Neural cell (in vitro differentiated cells): ENCODE measurements at regions not wholly inside any gene's neighbourhood (a gene's known extent, or its start where the extent isn't known, plus 50 kb on each side); places are given as distances from the start of the nearest gene placed in this dataset.

ENCODE experiments used
- H2AFZ ChIP-seq: fragments of 200-600, 300-800 bp; sonication (generic), shearing (Covaris generic); 2 replicates; pipeline ENCODE4 v1.6.0; 2014; ENCODE audit warnings: low read depth, mild to moderate bottlenecking, antibody characterized with exemption, low read length, moderate library complexity
- H3F3A ChIP-seq: fragments of 200-600 bp; shearing (Covaris generic); 2 replicates; pipeline ENCODE4 v1.6.1; 2016; ENCODE audit warnings: mild to moderate bottlenecking, moderate library complexity, mixed read lengths, antibody characterized with exemption, low read length; ENCODE audit not compliant: insufficient read depth, poor library complexity, severe bottlenecking
- H3K27ac ChIP-seq: fragments of 200-600, 300-800 bp; sonication (generic), shearing (Covaris generic); 2 replicates; pipeline ENCODE4 v1.5.1; 2014; ENCODE audit warnings: mild to moderate bottlenecking, low read length, moderate library complexity
- H3K27me3 ChIP-seq: fragments of 300-800, 200-600 bp; sonication (generic), shearing (Covaris generic); 2 replicates; pipeline ENCODE4 v1.6.0; 2014; ENCODE audit warnings: mild to moderate bottlenecking, low read depth, low read length, moderate library complexity; ENCODE audit not compliant: insufficient read depth
- H3K36me3 ChIP-seq: fragments of 300-800, 200-600 bp; sonication (generic), shearing (Covaris generic); 2 replicates; pipeline ENCODE4 v1.5.1; 2014; ENCODE audit warnings: mild to moderate bottlenecking, antibody characterized with exemption, low read length, moderate library complexity; ENCODE audit not compliant: insufficient read depth
- H3K4me2 ChIP-seq: fragments of 300-800, 200-600 bp; sonication (generic), shearing (Covaris generic); 2 replicates; pipeline ENCODE4 v1.6.0; 2014; ENCODE audit warnings: mild to moderate bottlenecking, low read length
- H3K4me3 ChIP-seq: fragments of 300-800, 200-600 bp; sonication (generic), shearing (Covaris generic); 2 replicates; pipeline ENCODE4 v1.5.1; 2014; ENCODE audit warnings: mild to moderate bottlenecking, low read length, moderate library complexity
- H3K79me2 ChIP-seq: fragments of 200-600 bp; shearing (Covaris generic); replicated peaks from 2 replicates; pipeline ENCODE4 v1.6.0; 2014; ENCODE audit warnings: mild to moderate bottlenecking, low read length, moderate library complexity; ENCODE audit not compliant: insufficient read depth
- H3K9ac ChIP-seq: fragments of 300-800, 200-600 bp; sonication (generic), shearing (Covaris generic); 2 replicates; pipeline ENCODE4 v1.6.1; 2016; ENCODE audit warnings: mild to moderate bottlenecking, low read length, mixed read lengths
- H3K9me2 ChIP-seq: fragments of 200-600 bp; shearing (Covaris generic); 2 replicates; pipeline ENCODE4 v1.6.1; 2016; ENCODE audit warnings: mild to moderate bottlenecking, low read length, mixed read lengths; ENCODE audit not compliant: insufficient read depth
- H3K9me3 ChIP-seq: fragments of 200-600, 300-800 bp; sonication (generic), shearing (Covaris generic); 2 replicates; pipeline ENCODE4 v1.6.1; 2016; ENCODE audit warnings: mild to moderate bottlenecking, mixed run types, low read length, moderate library complexity, mixed read lengths
- H4K20me1 ChIP-seq: fragments of 200-600 bp; shearing (Covaris generic); 2 replicates; pipeline ENCODE4 v1.6.1; 2016; ENCODE audit warnings: mild to moderate bottlenecking, mixed run types; ENCODE audit not compliant: insufficient read depth
- EP300 ChIP-seq: fragments of 450-650 bp; conservative IDR thresholded peaks from 2 replicates; pipeline ENCODE4 v1.6.1; 2014; ENCODE audit warnings: antibody characterized with exemption, mild to moderate bottlenecking, moderate library complexity; ENCODE audit not compliant: poor library complexity, severe bottlenecking
- EZH2 ChIP-seq: fragments of 200-600, 300-800 bp; shearing (Covaris generic), sonication (generic); IDR thresholded peaks from 2 replicates; pipeline ENCODE4 v1.6.1; 2014; ENCODE audit warnings: antibody characterized with exemption, low read length, borderline replicate concordance, mild to moderate bottlenecking; ENCODE audit not compliant: insufficient read depth, poor library complexity, severe bottlenecking
- MXI1 ChIP-seq: fragments of 450-650 bp; conservative IDR thresholded peaks from 2 replicates; pipeline ENCODE4 v1.6.1; 2014; ENCODE audit warnings: antibody characterized with exemption, mild to moderate bottlenecking; ENCODE audit not compliant: poor library complexity, severe bottlenecking
- POLR2AphosphoS5 ChIP-seq: IDR thresholded peaks from 2 replicates; pipeline ENCODE4 v1.6.1; 2012
- RAD21 ChIP-seq: fragments of 450-650 bp; conservative IDR thresholded peaks from 2 replicates; pipeline ENCODE4 v1.6.1; 2014; ENCODE audit warnings: antibody characterized with exemption, mild to moderate bottlenecking, moderate library complexity
- SMC3 ChIP-seq: fragments of 450-650 bp; conservative IDR thresholded peaks from 2 replicates; pipeline ENCODE4 v1.6.1; 2014; ENCODE audit warnings: antibody characterized with exemption, mild to moderate bottlenecking, moderate library complexity; ENCODE audit not compliant: poor library complexity
- TAF1 ChIP-seq: IDR thresholded peaks from 2 replicates; pipeline ENCODE4 v1.6.1; 2012; ENCODE audit warnings: low read depth
- TF ChIP-seq, protein P1 (sequence below): IDR thresholded peaks from 2 replicates; pipeline ENCODE4 v1.6.1; 2012; ENCODE audit warnings: borderline replicate concordance
- TF ChIP-seq, protein P2 (sequence below): fragments of 450-650 bp; IDR thresholded peaks from 2 replicates; pipeline ENCODE4 v1.5.1; 2014; ENCODE audit warnings: antibody characterized with exemption, mild to moderate bottlenecking, moderate library complexity; ENCODE audit not compliant: poor library complexity, severe bottlenecking

- Histone ChIP-seq H3K4me3 (no peak overlapping the region), H3K9me3 (no peaks in the 10 kb centered on the region), H3K36me3 (no peaks in the 10 kb centered on the region), H4K20me1 (no peaks in the 10 kb centered on the region), H3K4me2 (no peak overlapping the region), H3K79me2 (no peaks in the 10 kb centered on the region), H3K9ac (no peak overlapping the region), H3F3A (no peaks in the 10 kb centered on the region), H3K9me2 (no peaks in the 10 kb centered on the region), H2AFZ (no peak overlapping the region), H3K27me3 (no peaks in the 10 kb centered on the region), H3K27ac (no peak overlapping the region)
- TF ChIP-seq SMC3 = no peak
- TF ChIP-seq, protein P1, sequence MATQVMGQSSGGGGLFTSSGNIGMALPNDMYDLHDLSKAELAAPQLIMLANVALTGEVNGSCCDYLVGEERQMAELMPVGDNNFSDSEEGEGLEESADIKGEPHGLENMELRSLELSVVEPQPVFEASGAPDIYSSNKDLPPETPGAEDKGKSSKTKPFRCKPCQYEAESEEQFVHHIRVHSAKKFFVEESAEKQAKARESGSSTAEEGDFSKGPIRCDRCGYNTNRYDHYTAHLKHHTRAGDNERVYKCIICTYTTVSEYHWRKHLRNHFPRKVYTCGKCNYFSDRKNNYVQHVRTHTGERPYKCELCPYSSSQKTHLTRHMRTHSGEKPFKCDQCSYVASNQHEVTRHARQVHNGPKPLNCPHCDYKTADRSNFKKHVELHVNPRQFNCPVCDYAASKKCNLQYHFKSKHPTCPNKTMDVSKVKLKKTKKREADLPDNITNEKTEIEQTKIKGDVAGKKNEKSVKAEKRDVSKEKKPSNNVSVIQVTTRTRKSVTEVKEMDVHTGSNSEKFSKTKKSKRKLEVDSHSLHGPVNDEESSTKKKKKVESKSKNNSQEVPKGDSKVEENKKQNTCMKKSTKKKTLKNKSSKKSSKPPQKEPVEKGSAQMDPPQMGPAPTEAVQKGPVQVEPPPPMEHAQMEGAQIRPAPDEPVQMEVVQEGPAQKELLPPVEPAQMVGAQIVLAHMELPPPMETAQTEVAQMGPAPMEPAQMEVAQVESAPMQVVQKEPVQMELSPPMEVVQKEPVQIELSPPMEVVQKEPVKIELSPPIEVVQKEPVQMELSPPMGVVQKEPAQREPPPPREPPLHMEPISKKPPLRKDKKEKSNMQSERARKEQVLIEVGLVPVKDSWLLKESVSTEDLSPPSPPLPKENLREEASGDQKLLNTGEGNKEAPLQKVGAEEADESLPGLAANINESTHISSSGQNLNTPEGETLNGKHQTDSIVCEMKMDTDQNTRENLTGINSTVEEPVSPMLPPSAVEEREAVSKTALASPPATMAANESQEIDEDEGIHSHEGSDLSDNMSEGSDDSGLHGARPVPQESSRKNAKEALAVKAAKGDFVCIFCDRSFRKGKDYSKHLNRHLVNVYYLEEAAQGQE = no peak
- TF ChIP-seq MXI1 = no peak
- no peak for TF ChIP-seq POLR2AphosphoS5
- TF ChIP-seq RAD21 = no peak
- no peak for TF ChIP-seq TAF1
- TF ChIP-seq, protein P2, sequence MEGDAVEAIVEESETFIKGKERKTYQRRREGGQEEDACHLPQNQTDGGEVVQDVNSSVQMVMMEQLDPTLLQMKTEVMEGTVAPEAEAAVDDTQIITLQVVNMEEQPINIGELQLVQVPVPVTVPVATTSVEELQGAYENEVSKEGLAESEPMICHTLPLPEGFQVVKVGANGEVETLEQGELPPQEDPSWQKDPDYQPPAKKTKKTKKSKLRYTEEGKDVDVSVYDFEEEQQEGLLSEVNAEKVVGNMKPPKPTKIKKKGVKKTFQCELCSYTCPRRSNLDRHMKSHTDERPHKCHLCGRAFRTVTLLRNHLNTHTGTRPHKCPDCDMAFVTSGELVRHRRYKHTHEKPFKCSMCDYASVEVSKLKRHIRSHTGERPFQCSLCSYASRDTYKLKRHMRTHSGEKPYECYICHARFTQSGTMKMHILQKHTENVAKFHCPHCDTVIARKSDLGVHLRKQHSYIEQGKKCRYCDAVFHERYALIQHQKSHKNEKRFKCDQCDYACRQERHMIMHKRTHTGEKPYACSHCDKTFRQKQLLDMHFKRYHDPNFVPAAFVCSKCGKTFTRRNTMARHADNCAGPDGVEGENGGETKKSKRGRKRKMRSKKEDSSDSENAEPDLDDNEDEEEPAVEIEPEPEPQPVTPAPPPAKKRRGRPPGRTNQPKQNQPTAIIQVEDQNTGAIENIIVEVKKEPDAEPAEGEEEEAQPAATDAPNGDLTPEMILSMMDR = no peak
- no peak for TF ChIP-seq EZH2
- TF ChIP-seq EP300 = no peak
Observed at GRCh38 chr11:98194611-98195010, 826.1 kb upstream of the CNTN5 start.

DNA sequence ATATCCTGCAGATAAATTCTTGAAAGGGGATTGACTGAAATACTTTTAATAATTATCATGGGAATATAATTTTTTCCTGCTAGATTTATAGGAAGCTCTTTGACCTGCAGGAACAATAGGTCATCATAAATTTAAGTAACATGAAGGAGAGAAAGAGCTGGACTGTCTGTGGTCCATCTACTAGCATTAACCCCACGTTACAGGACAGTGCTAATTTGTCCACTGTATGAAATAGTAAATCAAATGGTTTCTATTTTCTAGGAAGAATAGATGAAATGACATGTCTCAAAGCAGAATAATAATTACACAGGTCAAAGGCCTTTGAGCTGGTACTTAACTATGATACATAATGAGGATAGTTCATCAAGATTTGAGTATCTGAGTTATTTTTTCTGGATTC, 825.4 kb upstream of the CNTN5 start:
- Histone ChIP-seq H3K36me3 (no peaks in the 10 kb centered on the region), H3K9me3 (no peaks in the 10 kb centered on the region), H3K9me2 (no peaks in the 10 kb centered on the region), H3K79me2 (no peaks in the 10 kb centered on the region), H2AFZ (no peak overlapping the region), H3K27me3 (no peaks in the 10 kb centered on the region), H3K27ac (no peak overlapping the region), H3K9ac (no peak overlapping the region), H4K20me1 (no peaks in the 10 kb centered on the region), H3F3A (no peaks in the 10 kb centered on the region), H3K4me3 (no peak overlapping the region), H3K4me2 (no peak overlapping the region)
- TF ChIP-seq MXI1 (no peak), SMC3 (no peak)

- no peak for TF ChIP-seq EZH2
- no peak for TF ChIP-seq EP300
- no peak for TF ChIP-seq SMC3
- TF ChIP-seq, protein P1 = no peak
- TF ChIP-seq RAD21 = no peak
- no peak for TF ChIP-seq POLR2AphosphoS5
- TF ChIP-seq, protein P2 = no peak
- no peaks in the 10 kb centered on the region for H3K9me2 ChIP-seq
- no peak overlapping the region for H3K4me2 ChIP-seq
- H3K4me3 ChIP-seq = no peak overlapping the region
- H3K36me3 ChIP-seq = no peaks in the 10 kb centered on the region
- H3K9me3 ChIP-seq = no peaks in the 10 kb centered on the region
- H3K27me3 ChIP-seq = no peaks in the 10 kb centered on the region
- H2AFZ ChIP-seq = no peak overlapping the region
- no peak overlapping the region for H3K27ac ChIP-seq
- H3F3A ChIP-seq = no peaks in the 10 kb centered on the region
- no peaks in the 10 kb centered on the region for H4K20me1 ChIP-seq
- H3K79me2 ChIP-seq = no peaks in the 10 kb centered on the region
- H3K9ac ChIP-seq = no peak overlapping the region
Observed at GRCh38 chr11:98207086-98207485, 813.7 kb upstream of the CNTN5 start.
